Neutrophil (primary cell): ENCODE measurements at regions not wholly inside any gene's neighbourhood (a gene's known extent, or its start where the extent isn't known, plus 50 kb on each side); places are given as distances from the start of the nearest gene placed in this dataset.

ENCODE experiments used
- H3K27ac ChIP-seq: fragments of 200-600 bp; sonication (generic); 2 replicates; pipeline ENCODE4 v1.5.1; 2016; ENCODE audit warnings: mild to moderate bottlenecking, moderate library complexity
- H3K27me3 ChIP-seq: fragments of 200-600 bp; sonication (generic); 2 replicates; pipeline ENCODE4 v1.6.0; 2016; ENCODE audit warnings: mild to moderate bottlenecking
- H3K36me3 ChIP-seq: fragments of 200-600 bp; sonication (generic); 2 replicates; pipeline ENCODE4 v1.5.1; 2017
- H3K4me1 ChIP-seq, 2 experiments: fragments of 200-600 bp in 1 of 2; sonication (generic) in 1 of 2; 1 replicate in 1 of 2; 2 replicates in 1 of 2; pipeline versions ENCODE4 v1.5.1 to v1.6.1; 2013 to 2016; ENCODE audit warnings: low read depth in 1 of 2, low read length in 1 of 2, mild to moderate bottlenecking in 1 of 2, moderate library complexity in 1 of 2; ENCODE audit not compliant: control insufficient read depth in 1 of 2, insufficient read depth in 1 of 2
- H3K4me3 ChIP-seq, 2 experiments: fragments of 200-600 bp in 1 of 2; sonication (generic) in 1 of 2; 1 replicate in 1 of 2; 2 replicates in 1 of 2; pipeline ENCODE4 v1.5.1; 2013 to 2016; ENCODE audit warnings: low read depth in 1 of 2, low read length in 1 of 2, mild to moderate bottlenecking in 1 of 2, moderate library complexity in 1 of 2
- H3K9me3 ChIP-seq: fragments of 200-600 bp; sonication (generic); 2 replicates; pipeline ENCODE4 v1.5.1; 2016
- TF ChIP-seq, protein P1 (sequence below): fragments of 200-600 bp; sonication (generic); IDR thresholded peaks from 2 replicates; pipeline ENCODE4 v1.5.1; 2016; ENCODE audit warnings: antibody characterized with exemption

DNA sequence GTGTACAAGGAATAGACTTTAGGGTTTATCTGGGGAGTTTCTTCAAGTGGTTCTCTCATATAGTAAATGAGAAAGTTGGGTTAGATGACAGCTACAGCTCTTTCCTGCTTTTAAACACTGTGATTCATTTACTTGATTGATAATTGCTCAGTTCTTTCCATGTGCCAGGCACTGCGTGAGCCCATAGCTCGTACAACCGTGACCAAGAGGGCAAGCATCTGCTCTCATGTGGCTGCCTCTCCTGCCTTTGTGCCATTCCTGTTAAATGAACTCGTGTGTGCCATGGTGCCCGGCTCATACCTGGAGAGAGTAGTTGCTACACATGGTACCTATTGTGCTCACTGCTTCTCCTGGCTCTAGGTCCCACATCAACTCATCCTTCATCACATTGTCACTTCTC lies 206.3 kb downstream of the SNX19 start:
- Histone ChIP-seq H3K27ac (no peak overlapping the region), H3K9me3 (no peaks in the 10 kb centered on the region), H3K27me3 (no peaks in the 10 kb centered on the region), H3K4me1 (no peaks in the 10 kb centered on the region), H3K36me3 (no peaks in the 10 kb centered on the region), H3K4me3 (no peak overlapping the region)
- TF ChIP-seq, protein P1, sequence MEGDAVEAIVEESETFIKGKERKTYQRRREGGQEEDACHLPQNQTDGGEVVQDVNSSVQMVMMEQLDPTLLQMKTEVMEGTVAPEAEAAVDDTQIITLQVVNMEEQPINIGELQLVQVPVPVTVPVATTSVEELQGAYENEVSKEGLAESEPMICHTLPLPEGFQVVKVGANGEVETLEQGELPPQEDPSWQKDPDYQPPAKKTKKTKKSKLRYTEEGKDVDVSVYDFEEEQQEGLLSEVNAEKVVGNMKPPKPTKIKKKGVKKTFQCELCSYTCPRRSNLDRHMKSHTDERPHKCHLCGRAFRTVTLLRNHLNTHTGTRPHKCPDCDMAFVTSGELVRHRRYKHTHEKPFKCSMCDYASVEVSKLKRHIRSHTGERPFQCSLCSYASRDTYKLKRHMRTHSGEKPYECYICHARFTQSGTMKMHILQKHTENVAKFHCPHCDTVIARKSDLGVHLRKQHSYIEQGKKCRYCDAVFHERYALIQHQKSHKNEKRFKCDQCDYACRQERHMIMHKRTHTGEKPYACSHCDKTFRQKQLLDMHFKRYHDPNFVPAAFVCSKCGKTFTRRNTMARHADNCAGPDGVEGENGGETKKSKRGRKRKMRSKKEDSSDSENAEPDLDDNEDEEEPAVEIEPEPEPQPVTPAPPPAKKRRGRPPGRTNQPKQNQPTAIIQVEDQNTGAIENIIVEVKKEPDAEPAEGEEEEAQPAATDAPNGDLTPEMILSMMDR = no peak

DNA sequence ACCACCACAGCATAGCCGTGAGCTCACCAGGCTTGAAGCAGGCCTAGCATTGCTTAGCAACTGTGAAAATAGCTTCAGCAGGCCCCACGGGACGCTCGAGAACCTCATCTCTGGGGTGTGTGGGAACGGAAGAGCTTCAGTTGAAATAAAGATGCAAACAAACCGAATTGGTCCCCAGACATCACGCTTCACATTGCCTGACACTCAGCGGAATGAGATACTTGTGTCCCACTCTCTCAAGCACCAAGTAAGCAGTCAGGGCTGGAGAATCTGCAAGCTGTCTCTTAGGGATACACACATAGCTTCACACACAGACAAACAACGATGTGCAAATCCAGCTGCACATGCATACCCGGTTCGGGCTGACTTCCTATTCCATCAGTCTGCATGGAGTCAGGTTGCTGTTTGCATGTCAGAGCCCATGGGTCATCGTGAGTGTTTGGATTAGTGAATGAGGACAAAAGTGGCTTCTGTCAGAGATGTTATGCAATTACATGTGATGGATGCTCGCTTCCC lies 205.7 kb downstream of the SNX19 start:
- TF ChIP-seq, protein P1 = no peak
- Histone ChIP-seq H3K9me3 (no peaks in the 10 kb centered on the region), H3K4me1 (no peaks in the 10 kb centered on the region), H3K27me3 (no peaks in the 10 kb centered on the region), H3K36me3 (no peaks in the 10 kb centered on the region), H3K4me3 (no peak overlapping the region), H3K27ac (no peak overlapping the region)

DNA sequence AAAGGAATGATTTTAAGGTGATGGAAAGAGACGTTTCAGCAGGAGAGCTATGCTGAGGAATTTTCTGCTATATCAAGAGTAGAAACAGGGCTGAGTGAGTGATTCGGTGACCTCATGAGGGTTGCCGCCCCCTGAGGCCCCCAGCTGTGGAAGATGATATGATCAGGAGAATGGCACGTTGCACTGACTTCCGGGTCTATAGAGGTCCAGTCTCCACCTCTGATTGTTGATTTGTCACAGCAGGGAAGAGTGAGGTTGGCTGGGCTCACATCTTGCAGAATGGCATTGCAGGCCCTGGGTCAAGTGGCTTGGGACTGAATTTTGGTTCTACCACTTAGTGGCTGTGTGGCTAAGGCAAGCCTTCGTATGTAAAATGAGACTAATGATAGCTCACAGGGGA lies 205.1 kb downstream of the SNX19 start:
- Histone ChIP-seq H3K9me3 (no peaks in the 10 kb centered on the region), H3K4me1 (no peaks in the 10 kb centered on the region), H3K27me3 (no peaks in the 10 kb centered on the region), H3K27ac (no peak overlapping the region), H3K36me3 (no peaks in the 10 kb centered on the region), H3K4me3 (no peak overlapping the region)
- TF ChIP-seq, protein P1 = no peak

DNA sequence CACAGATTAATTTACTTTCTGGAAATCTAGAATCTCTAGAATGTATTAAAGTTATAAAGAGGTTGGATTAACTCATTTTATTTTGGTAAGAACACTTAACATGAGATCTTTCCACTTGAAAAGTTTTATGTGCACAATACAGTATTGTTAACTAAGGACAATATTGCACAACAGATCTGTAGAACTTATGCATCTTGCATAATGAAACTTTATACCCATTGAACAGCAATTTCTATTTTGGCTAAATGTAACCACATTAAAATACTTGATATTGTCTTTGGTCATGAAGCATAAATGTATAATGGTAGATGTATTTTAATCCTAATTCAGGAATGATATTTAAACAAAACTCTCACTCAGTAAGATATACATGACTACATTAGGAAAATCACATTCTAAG lies 203.8 kb downstream of the SNX19 start:
- Histone ChIP-seq H3K4me3 (no peak overlapping the region), H3K4me1 (no peaks in the 10 kb centered on the region), H3K9me3 (no peaks in the 10 kb centered on the region), H3K36me3 (no peaks in the 10 kb centered on the region), H3K27ac (no peak overlapping the region), H3K27me3 (no peaks in the 10 kb centered on the region)
- TF ChIP-seq, protein P1 = no peak

DNA sequence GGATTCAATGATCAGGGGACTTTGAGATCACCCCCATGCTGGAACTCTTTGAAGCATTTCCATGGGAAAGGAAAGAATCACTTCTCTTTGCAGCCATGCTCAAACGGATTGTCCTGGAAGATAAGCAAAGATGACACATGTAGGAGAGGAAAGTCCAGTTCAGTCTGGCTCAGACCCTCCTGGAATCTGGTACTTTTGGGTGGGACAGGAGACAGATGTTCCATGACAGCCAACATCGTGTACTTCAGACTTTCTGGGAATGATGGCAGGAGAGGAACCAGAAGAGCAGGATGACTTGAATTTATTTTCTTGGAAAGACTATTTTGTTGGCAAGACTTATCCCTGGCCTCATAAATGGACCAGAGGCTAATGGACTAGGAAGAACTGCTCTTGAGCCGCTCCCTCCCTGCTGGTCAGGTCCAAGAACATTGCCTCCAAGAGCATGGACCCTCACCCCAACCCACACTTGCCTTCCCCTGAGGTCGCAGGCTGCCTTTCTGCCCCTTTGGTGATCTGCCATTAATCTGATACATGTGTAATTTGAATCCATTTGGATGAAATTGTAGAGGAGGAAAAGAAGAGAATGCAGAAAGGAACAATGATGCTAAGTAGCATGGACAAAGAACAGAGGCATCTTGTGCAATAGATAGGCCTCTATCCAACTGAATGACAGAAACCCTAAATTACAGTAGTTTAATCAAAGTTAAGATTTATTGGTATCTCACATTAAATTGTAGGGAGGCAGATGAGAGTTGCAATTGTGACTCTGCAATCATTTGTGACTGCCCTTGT lies 201.0 kb downstream of the SNX19 start:
- TF ChIP-seq, protein P1 = no peak
- no peak overlapping the region for H3K27ac ChIP-seq
- H3K36me3 ChIP-seq = no peaks in the 10 kb centered on the region
- no peaks in the 10 kb centered on the region for H3K9me3 ChIP-seq
- H3K4me3 ChIP-seq = no peak overlapping the region
- no peaks in the 10 kb centered on the region for H3K27me3 ChIP-seq
- H3K4me1 ChIP-seq = no peaks in the 10 kb centered on the region
